ENCODE measurements at regions not wholly inside any gene's neighbourhood (a gene's known extent, or its start where the extent isn't known, plus 50 kb on each side); places are given as distances from the start of the nearest gene placed in this dataset.
A peak's percentile ranks its signal among the peaks of the same experiment; 100 is the strongest.

- H3K4me3 ChIP-seq, result no peak overlapping the region
- H3K4me1 ChIP-seq, result no peaks in the 10 kb centered on the region
- intact Hi-C loops (cut with DNase I; ENCODE audit: low total_unique reads), result no loop called here
- H3K27me3 ChIP-seq, result no peaks in the 10 kb centered on the region
- no peaks in the 10 kb centered on the region for H3K9me3 ChIP-seq
- no peaks in the 10 kb centered on the region for H3K36me3 ChIP-seq
- WGBS, 5 donors, result 26 to 44% (median 34%) methylated on average over 3 of the region's 3 CpGs
- H3K27ac ChIP-seq, result no peak overlapping the region
- DNase-seq, result no peak
- TF ChIP-seq, protein P1, sequence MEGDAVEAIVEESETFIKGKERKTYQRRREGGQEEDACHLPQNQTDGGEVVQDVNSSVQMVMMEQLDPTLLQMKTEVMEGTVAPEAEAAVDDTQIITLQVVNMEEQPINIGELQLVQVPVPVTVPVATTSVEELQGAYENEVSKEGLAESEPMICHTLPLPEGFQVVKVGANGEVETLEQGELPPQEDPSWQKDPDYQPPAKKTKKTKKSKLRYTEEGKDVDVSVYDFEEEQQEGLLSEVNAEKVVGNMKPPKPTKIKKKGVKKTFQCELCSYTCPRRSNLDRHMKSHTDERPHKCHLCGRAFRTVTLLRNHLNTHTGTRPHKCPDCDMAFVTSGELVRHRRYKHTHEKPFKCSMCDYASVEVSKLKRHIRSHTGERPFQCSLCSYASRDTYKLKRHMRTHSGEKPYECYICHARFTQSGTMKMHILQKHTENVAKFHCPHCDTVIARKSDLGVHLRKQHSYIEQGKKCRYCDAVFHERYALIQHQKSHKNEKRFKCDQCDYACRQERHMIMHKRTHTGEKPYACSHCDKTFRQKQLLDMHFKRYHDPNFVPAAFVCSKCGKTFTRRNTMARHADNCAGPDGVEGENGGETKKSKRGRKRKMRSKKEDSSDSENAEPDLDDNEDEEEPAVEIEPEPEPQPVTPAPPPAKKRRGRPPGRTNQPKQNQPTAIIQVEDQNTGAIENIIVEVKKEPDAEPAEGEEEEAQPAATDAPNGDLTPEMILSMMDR (IDR thresholded peaks at IDR 0.05), result no peak
- TF ChIP-seq POLR2AphosphoS5 (IDR thresholded peaks at IDR 0.05) (no peak), POLR2A (IDR thresholded peaks at IDR 0.05) (no peak), EP300 (IDR thresholded peaks at IDR 0.05) (no peak)
Measured at GRCh38 chr16:48947371-48947713, 334.3 kb downstream of the CBLN1 start.

DNA sequence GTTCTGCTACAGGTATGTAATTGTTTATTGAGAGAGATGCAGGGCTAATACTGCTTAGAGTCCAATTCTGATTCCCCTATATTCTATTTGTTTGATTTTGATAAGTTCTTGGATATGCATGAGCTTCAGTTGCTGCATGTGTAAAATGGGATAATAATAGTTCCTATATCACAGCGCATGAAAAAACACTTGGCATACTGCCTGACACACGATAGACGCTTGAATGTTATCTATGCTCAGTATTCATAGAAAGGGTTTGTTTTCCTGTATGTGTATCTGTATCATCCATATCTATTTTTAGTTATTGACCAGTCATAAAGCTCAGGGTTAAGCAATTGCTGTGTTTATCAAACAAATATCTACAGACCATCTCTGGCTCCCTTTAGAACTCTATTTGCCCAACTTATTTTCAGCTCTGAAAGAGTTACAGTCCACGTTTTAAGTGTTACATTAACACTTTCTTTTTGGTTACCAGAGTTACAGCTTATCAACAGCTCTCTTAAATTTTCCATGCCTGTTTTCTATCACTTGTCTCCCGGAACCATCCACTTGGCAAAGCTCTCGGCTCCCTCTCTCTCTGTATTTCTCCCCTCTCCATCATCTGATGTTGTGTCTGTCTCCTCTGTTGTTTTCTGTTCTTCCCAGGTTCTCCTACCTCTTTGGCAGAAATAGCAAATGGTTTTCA, 334.8 kb downstream of the CBLN1 start:
- no peaks in the 10 kb centered on the region for H3K27me3 ChIP-seq
- intact Hi-C loops (cut with DNase I; ENCODE audit: low total_unique reads), result no loop called here
- H3K4me3 ChIP-seq, result no peak overlapping the region
- H3K9me3 ChIP-seq, result no peaks in the 10 kb centered on the region
- TF ChIP-seq POLR2A (IDR thresholded peaks at IDR 0.05) (no peak), POLR2AphosphoS5 (IDR thresholded peaks at IDR 0.05) (no peak), EP300 (IDR thresholded peaks at IDR 0.05) (no peak)
- TF ChIP-seq, protein P1 (IDR thresholded peaks at IDR 0.05), result no peak
- peak in 1 of 2 donors; percentile 49 for DNase-seq
- H3K27ac ChIP-seq, result no peak overlapping the region
- no peaks in the 10 kb centered on the region for H3K36me3 ChIP-seq
- WGBS, 5 donors, result 32 to 52% (median 43%) methylated on average over 6 of the region's 6 CpGs
- H3K4me1 ChIP-seq, result no peaks in the 10 kb centered on the region

- intact Hi-C loops (cut with DNase I; ENCODE audit: low total_unique reads), result no loop called here
- H3K4me1 ChIP-seq, result no peaks in the 10 kb centered on the region
- peaks cover 0 to 4% (median under 1%) of the 10 kb centered on the region in 4 donors for H3K9me3 ChIP-seq
- DNase-seq, result no peak
- 55 to 82% (median 72%) methylated on average over 3 of the region's 3 CpGs for WGBS, 5 donors
- no peak overlapping the region for H3K27ac ChIP-seq
- H3K4me3 ChIP-seq, result no peak overlapping the region
- no peaks in the 10 kb centered on the region for H3K27me3 ChIP-seq
- no peaks in the 10 kb centered on the region for H3K36me3 ChIP-seq
- TF ChIP-seq, protein P1 (IDR thresholded peaks at IDR 0.05), result no peak
Measured at GRCh38 chr16:48942996-48943395, 333.0 kb upstream of the N4BP1 start.

DNA sequence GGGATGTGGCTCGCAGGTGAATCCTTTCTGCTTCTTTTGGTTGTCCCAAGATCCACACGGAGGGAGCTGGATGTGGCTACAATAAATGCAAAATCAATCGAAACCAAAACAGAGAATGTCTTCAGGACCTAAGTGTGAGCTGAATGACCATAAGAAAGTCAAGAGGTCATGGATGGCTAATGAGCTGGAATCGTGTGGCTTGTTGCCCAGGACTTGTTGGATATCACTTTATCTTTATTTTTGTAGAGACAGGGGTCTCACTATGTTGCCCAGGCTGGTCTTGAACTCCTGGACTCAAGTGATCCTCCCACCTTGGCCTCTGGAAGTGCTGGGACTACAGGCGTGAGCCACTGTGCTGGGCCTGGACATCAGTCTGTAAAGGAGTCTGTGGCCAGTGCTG, 326.8 kb upstream of the N4BP1 start:
- Histone ChIP-seq H3K27me3 (no peaks in the 10 kb centered on the region), H3K27ac (no peak overlapping the region), H3K36me3 (no peaks in the 10 kb centered on the region), H3K9me3 (peaks cover 0 to 12% (median 2%) of the 10 kb centered on the region in 4 donors), H3K4me1 (no peaks in the 10 kb centered on the region), H3K4me3 (no peak overlapping the region)
- no peak for DNase-seq
- 76 to 85% (median 85%) methylated on average over 5 of the region's 5 CpGs for WGBS, 5 donors
- intact Hi-C loops (cut with DNase I; ENCODE audit: low total_unique reads), result no loop called here
- TF ChIP-seq EP300 (IDR thresholded peaks at IDR 0.05) (no peak), POLR2A (IDR thresholded peaks at IDR 0.05) (no peak), POLR2AphosphoS5 (IDR thresholded peaks at IDR 0.05) (no peak)
- TF ChIP-seq, protein P1 (IDR thresholded peaks at IDR 0.05), result no peak
